C1 segment of cervical spinal cord (tissue), 14 donors: ENCODE measurements at regions not wholly inside any gene's neighbourhood (a gene's known extent, or its start where the extent isn't known, plus 50 kb on each side); places are given as distances from the start of the nearest gene placed in this dataset.

Experiments
- DNase-seq, 14 donors: peaks; one replicate each; lab custom pipeline; 2025; lab: John Stamatoyannopoulos, UW

DNA sequence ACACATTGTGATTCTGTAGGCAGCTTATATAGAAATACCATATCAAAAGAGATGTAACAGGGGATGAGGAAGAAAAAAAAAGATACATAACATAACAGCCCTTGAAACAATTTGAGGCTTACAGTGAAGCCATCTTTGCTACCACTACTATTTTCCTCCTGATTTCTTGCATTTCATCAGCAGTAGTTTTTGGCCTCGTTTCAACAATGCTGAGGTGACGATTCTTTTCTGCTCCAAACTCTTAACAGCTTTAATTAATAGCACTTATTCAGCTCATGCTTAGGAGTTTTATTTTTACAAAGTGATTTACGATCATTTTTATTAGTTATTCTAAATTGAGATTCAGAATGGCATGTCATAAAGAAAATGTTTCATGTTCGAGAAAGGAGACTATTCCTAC is 163.2 kb downstream of the DCK start:
- DNase-seq, result no peak

DNA sequence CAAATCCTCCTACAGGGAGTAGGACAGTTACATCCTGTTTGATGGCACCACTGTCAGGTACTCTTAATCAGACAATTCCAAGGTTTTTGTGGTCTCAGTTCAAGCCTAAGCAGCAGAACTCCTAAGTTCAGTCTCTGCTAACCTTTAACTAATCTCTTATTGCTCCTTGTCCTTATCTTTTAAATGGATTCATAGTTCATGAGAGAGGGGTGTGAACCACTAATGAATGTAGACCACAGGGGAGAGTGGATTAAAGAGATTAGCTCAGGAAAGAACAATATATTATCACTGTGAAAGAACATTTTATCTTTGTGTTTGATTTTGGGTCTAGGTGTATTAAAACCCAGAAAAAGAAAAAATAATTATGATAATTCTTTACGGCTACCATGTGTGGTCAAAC is 168.9 kb downstream of the DCK start:
- no peak for DNase-seq

DNA sequence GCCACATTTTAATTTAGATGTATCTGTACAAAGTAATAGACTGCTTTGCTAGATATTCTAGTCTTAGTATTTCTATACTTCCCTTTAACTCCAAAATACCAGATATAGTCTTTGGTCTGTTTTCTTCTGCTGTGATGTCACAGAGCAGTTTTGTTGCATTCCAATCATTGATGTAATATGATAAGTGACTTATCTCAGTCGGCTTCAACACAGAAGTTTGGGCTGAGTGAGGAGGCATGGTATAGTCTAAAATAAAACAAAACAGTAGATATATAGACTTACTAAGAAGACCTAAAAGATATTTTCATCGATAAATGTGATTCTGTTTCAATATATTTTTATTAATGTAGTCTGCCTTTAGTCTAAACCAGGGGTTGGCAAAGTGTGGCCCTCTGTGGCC is 169.9 kb downstream of the DCK start:
- no peak for DNase-seq

DNA sequence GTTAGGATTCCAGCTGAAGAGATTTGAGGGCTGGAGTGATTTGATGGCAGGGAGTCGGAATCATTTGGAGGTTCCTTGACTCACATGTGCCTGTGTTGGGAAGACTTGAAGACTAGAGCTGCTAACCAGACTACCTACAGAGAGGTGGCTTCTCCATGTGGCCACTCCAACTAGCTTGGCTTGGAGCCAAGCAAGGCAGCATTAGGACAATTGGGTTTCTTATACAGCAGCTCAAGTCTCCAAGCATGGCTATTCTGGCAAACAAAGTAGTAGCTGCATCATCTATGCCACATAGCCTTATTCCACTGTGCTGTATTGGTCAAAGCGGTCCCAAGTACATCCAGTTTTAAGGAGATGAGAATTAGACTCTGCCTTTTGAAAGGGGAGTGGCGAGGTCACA is 171.7 kb upstream of the SLC4A4 start:
- no peak for DNase-seq

DNA sequence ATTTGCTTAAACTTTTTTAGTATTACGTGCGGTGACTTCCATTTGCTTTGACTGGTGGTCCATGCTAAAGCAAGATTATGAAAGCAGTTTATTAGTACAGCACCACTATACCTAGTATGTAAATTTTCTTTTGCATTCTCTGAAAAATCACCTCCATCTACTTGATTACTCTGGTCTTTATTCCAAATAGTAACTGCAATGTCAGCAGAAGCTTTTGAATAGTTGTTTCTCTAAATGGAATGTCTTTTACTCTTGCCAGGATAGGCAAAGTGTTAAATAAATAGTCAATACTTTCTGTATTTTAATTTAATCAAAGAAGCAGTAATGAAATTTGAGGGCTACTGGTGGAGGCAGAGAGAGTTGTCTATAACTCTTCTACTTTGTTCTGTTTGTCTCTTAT is 167.2 kb upstream of the SLC4A4 start:
- DNase-seq, result no peak

DNA sequence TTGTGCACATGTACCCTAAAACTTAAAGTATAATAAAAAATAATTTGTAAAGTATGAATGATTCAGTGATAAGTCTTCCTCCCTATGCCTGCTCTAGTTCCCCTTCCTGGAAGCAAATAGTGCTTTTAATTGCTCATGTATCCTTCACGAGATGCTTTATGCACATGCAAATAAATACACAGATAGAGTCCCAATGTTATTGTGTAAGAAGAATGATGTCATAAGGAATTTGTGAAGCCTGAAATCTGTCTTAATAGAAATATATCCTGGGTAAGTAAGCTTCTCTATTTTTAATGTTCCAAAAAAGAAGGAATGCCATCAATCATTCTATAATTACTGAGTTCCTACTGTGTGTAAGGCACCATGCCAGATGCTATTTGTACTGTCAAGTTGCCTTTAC is 157.5 kb upstream of the SLC4A4 start:
- DNase-seq, result no peak

DNA sequence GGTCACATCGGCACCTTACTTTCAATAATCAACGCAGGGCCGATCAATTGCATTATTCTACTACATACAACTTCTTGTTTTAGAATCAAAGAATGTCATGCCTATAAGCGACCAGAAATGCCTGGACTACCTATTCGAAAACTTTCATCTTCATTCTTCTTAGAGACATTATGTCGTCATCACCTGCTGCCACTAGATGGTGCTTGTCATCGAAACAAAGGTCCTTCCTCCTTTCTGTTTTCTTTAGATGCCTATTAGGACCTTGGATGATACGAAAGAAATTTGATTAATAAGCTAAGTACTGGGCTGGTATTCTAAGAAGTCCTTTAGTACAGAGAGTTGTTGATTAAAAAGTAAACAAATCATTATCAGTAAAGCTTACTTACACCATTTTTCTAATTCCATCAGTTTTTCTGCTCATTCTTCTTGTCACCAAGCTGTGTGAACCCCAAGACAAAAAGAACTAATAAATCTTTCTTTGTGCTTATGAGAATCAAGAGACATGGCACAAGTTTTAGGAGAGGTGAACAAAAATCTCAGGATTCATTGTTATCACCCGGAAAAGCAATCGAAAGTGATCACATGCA is 154.5 kb upstream of the SLC4A4 start:
- peak in 3 of 14 donors; percentile 1 to 61 (median 7) for DNase-seq

DNA sequence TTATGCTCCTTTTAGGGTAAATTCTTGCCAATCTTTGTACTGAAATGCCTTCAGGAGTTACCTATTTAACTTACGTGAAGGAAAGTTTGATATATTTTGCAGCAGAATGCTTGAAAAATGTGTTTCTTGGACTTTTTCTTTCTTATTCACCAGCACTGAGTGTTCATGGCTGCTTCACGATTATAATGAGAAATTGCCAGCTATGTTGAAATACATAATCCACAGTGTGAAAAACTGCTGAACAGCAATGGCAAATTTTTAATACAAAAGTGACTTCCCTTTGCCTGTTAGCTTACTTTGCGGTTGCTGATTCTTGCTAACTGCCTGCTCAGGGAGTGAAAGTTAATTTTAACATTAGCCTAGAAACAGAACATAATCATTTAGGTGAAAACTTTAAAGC is 153.8 kb upstream of the SLC4A4 start:
- DNase-seq, result no peak

DNA sequence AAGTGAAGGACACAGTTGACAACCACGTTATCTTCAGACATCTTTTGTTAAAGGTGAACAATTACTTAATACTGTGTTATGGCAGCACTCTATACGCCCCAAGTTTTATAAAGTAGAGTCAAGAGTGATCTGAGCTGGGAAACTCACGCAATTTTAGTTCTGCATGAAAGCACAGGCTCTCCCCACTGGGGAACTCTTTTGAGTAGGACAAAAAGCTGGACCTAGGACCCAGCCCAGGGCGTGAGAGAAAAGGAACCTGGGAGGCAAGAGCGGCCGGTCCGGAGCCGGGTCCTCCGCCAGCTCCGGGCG is 152.6 kb upstream of the SLC4A4 start:
- DNase-seq, result peak in 1 of 14 donors; percentile 26

DNA sequence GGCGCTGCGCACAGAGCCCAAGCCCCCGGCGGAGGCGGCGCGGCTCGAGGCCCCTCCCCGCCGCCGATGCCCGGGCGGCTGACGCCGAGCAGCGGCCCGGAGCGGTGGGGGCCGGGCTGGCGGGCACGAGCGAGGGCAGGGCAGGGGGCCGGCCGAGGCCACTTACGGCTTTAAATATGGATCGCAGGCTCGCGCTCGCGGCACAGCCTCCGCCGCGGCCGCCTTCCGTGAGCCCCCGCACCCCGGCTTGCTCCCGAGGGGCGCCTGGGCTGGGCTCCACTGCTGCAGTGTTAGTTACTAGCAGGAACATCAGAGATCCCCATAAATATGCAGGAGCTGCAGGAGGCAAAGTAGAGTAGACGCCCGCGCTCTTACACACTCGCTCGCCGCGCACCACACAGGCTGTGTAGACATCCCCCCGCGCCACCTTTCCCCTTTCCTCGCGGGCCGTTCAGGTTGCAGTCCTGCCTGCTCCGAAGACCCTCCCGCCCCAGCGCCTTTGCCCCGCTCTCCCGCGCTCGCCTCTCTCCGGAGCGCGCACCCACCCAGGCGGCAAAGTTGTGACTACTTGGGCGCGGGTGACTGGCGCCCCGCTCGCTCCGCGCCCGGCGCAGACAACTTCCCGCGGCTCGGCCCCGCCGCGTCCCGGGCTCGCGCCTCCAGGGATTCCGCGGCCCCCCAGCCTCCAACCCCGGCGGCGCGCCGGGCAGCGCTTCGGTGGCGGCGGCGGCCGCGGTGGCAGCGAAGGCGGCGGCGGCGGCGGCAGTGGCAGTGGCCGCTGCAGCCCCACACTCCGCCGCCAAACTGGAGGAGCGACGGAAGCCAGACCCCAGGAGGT is 152.0 kb upstream of the SLC4A4 start:
- DNase-seq, result peak in 11 of 14 donors; percentile 8 to 72 (median 35)

DNA sequence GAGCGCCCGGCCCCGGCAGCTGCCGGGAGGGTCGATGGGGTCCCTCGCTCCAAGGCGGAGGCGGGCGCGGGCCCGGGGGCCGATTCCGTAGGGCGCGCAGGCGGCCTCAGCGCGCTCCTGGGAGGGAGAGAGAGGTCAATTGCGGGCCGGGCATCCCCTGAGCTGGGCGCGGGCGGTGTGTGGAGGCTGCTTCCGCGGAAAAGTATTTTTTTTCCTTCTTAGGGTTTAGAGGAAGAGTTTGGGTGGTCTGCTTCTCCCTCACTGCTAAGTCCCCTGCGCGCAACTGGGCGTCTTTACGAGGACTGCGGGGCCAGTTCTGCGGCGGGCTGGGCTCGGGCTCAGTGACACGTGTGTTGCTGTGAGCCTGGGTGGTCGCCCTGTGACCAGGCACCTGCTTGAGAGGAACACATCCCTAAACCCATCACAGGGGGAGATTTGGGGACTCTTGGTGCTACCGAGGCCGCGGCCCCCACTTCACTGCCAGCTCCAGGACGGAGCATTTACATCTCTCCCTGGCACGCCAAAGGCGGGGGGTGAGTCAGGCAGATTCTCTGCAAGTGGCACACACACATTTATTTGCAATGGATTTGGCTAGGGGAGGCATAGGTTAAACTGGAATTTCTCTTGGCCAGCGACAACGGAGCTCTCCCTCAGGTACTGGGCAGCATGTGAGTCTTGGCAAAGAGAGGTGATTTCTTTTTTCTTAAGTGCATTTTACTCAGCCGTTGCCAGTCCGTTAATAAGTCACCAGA is 151.2 kb upstream of the SLC4A4 start:
- DNase-seq, result peak in 7 of 14 donors; percentile 7 to 54 (median 35)

DNA sequence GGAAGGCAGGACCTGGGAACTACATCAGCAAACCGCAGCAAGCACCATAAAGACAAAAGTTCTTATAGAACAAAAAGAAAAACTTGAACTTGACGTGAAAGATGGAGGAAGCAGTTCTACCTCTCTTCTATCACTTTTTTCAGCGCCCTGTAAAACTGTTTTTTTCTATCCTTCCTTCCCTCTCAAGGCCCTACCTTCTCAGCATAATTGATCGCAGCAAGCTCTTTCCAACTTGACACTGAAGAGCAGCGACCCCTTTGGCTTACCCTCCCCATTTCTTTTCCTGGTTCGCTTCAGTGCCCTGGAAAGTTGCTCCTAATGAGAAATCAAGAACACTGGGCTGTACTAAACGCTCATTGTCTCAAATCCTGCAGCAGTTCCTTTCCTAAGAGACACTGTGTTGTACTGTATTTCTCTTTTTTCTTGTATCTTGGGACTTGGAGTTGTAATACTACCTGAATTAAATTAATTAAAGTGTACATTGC is 150.6 kb upstream of the SLC4A4 start:
- no peak for DNase-seq

DNA sequence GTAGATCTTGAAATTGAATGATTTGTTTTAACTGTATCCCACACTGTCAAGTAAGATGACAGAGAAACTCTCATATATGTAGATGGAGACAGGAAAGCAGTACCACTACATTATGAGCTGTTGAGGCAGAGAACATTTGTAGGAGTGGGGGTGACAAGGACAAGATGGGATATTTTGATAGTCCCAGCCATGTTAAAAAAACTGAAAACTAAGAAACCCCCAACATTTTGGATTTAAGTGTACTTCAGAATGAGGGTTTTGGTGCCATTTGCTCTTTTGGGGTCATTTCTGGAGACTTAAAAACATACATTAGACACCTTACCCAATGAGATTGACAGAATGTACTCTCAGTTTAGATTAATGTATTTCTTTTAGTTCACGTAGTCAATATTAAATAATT is 149.9 kb upstream of the SLC4A4 start:
- DNase-seq, result no peak

DNA sequence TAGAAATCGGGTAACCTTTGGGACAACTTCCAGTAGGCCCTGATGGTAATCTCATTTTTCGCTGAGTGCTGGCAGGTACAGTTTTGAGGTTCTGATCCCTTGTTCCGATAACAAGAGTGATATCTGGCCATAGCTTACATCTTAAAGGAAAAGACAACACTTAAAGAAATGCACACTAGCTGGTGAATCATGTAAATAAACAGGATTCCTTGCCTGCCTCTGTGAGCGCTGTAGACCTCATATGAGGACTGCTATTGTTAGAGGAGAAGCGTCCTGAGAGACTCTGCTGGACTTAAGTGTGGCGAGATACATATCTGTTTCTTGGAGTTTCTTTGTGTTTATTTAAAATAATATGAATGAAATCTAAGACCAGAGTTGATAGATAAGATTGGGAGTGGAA is 149.3 kb upstream of the SLC4A4 start:
- DNase-seq, result no peak

DNA sequence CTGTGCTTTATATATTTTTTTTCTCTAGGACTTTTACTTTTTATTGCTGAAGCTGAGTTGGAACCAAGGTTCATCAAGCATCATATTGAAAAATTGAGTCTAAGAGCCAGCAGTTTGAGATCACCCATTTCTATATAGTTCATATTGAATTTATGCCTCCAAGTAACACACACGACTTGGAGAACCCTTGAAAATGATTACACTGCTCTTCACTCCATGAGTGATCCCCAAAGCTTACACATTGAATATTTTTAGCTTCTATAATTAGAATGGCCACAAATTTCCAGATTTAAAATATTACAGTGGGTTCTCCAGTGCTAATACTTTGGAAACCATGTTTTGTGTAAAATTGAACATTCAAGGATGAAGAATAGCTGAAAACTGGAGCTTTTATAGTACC is 144.4 kb upstream of the SLC4A4 start:
- DNase-seq, result no peak

DNA sequence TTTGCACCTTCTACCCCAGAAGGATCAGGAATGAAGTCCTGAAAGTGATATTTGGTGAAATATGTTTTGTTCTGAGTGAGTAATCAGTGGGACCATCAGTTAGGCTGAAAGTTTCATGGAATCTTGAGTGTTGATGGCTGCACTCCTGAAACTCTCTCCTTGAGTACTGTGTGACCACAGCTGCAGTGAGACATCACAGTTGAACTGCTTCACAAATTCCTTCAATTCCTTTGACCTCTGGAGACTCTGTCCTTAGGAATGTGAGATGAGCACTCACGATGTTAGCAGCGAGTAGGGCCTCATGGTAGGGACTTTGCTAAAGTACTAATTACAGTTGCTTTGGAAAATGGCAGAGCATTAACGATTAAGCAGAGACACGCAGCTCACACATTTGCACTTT is 142.9 kb upstream of the SLC4A4 start:
- DNase-seq, result no peak

DNA sequence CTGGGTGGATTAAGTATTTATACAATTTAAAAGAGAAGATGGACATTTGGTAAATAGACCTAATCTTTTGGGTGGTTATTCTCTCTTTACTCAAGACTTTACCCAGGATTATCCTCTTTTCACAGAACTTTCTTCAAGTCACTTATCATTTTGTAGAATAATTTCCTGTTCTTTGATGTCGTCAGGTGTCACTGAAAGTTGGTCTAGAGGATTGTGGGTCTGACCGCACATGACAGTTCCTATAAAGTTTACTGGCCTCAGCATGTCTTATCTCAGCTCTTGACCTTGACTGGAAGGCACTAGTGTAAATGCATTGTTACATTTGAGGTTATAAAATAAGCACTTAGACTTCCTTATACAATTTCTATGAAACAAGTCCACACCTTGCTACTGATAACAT is 139.9 kb upstream of the SLC4A4 start:
- no peak for DNase-seq

DNA sequence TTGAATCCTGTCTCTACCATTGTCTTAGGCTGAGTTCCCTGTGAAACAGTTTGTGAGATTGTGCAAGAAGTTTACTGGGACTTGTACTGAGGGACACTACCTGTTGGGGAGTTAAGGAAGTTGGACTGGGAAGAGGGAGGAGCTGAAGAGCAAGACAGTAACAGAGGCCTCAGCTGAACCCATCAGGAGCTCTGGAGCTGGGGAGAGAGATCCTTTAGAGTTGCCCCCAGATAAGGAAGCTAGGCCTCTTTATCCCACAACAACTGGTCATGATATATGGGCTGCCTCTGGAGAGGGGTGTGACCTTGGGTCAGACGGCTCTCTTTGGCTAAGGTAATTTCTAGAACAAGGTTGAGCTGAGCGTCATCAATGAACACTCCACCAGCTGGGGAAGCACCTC is 137.8 kb upstream of the SLC4A4 start:
- no peak for DNase-seq

DNA sequence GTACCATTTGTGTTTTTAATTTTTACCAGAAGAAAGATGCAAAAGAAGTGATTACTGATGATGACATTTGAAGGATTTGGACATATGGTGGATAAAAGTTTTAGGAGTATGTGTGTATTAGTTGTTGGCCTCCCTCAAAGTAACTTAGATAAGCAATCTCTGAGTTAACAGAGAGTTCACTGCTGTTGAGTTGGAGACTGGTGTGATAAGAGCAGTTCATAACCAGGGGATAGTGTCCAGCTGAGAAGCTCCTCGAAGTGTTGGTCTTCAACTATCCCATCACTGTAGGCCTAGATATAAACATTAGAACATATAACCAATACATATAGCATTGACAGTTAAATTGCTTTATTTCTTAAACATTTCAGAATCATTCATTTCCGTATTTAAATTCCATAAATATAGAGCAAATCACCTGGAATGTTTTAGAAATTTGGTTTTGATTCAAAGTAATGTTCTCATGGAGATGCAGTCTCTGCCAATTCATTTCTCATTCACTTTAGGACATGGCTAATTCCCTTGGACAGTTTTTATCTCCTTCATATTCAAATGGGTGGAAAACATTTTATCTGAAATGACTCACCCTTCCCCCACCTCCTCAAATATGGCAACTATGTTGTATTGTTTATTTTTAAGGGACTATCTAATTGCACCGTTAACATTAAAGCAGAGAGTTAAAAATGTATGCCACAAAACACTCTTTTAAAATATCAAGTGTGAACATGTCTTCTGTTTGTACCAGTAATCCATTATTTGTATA is 136.8 kb upstream of the SLC4A4 start:
- no peak for DNase-seq

DNA sequence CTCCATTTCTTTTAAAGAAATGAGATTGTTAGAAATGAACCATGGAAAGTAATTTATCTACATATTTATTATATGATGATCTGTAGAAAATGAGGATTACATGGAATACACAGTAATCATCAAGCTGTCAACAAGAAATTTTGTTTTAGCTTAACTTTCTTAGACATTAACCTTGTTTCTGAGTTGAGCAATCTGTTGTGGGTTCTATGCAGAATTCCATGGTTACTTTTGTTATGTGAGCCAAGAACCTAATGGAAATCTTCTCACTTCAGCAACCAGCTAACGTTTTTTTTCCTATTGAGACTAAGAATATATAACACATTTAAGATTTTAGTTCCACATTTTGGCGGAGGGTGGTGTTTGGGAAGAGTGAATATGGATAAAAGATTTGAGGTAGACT is 136.1 kb upstream of the SLC4A4 start:
- no peak for DNase-seq

DNA sequence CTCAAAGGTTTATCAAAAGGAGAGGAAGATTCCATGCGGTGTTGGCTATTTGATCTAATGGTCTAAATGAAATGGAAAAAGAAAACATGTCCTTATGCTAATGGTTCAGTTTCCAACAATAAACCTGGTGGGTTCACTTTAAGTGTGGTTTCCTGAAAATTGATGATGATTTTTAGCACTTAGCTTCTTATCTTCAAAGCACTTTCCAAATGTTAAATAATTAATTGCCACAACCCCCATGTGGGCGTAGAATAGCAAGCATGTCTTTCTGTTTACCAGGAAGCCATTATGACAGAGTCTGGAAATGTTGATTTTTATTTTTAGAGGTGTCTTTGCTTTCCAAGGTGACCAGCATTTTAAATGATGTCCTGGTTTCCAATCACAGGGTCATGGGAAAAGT is 134.8 kb upstream of the SLC4A4 start:
- DNase-seq, result no peak

DNA sequence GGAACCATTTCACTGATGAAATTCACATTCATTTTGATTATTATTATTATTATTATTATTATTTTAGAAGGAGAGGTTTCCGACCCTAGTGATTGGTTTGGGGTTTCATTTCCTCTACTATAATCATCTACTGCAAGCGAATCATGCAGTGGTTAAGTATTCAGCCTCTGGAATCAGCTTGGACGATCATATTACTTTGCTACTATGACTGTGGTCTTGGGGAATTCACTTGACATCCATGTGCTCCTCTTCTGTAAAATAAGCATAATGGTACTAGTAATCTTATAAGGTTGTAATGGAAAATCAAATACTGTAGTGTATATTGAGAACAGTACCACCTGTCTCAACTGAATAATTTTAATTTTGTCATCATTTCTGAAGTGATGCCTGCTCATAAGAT is 132.1 kb upstream of the SLC4A4 start:
- no peak for DNase-seq
